A673 (cell line): ENCODE measurements at regions not wholly inside any gene's neighbourhood (a gene's known extent, or its start where the extent isn't known, plus 50 kb on each side); places are given as distances from the start of the nearest gene placed in this dataset.

Experiments
- BruUV-seq: library from RNA; stranded (reverse); fragments of 400-500 nt; replicated peaks from 2 replicates; lab custom pipeline; 2021; lab: Mats Ljungman, UMichigan
- CTCF ChIA-PET: fragments of 300-600 bp; sonication (Branson Sonifier 250); formaldehyde crosslinking; loops from one replicate; lab custom pipeline; 2022; ENCODE audit warnings: antibody characterized with exemption; lab: Charles Lee
- POLR2A ChIA-PET: fragments of 300-600 bp; sonication (Branson Sonifier 250); formaldehyde crosslinking; loops from one replicate; lab custom pipeline; 2022; ENCODE audit warnings: antibody characterized with exemption; ENCODE audit not compliant: low non-redundant PET; lab: Charles Lee
- DNase-seq: peaks from one replicate; pipeline ENCODE4 v3.0.0-alpha.2; 2015; ENCODE audit warnings: low spot score
- H3K27ac ChIP-seq: fragments of 200-600 bp; sonication (generic); 2 replicates; pipeline ENCODE4 v1.5.1; 2016; ENCODE audit warnings: mixed run types, low read depth, mild to moderate bottlenecking, mixed read lengths, antibody characterized with exemption, low read length; ENCODE audit not compliant: poor library complexity, severe bottlenecking
- H3K27me3 ChIP-seq: fragments of 200-600 bp; sonication (generic); replicated peaks from 2 replicates; pipeline ENCODE4 v1.6.1; 2017; ENCODE audit warnings: mixed run types, low read depth, mild to moderate bottlenecking, mixed read lengths, antibody characterized with exemption, low read length; ENCODE audit not compliant: insufficient read depth, poor library complexity
- H3K36me3 ChIP-seq: fragments of 200-600 bp; sonication (generic); 2 replicates; pipeline ENCODE4 v1.6.1; 2016; ENCODE audit warnings: mixed run types, mild to moderate bottlenecking, mixed read lengths, antibody characterized with exemption, low read length; ENCODE audit not compliant: insufficient read depth, poor library complexity, severe bottlenecking
- H3K4me1 ChIP-seq: fragments of 200-600 bp; sonication (generic); 2 replicates; pipeline ENCODE4 v1.6.1; 2017; ENCODE audit warnings: mixed run types, mild to moderate bottlenecking, mixed read lengths, antibody characterized with exemption, low read length; ENCODE audit not compliant: insufficient read depth, poor library complexity, severe bottlenecking
- H3K4me3 ChIP-seq: fragments of 200-600 bp; sonication (generic); 2 replicates; pipeline ENCODE4 v1.5.1; 2016; ENCODE audit warnings: low read depth, mixed run types, mild to moderate bottlenecking, mixed read lengths, low read length; ENCODE audit not compliant: poor library complexity, severe bottlenecking
- H3K9me3 ChIP-seq: fragments of 200-600 bp; sonication (generic); 2 replicates; pipeline ENCODE4 v1.6.1; 2016; ENCODE audit warnings: mixed run types, low read depth, mild to moderate bottlenecking, mixed read lengths, antibody characterized with exemption, low read length; ENCODE audit not compliant: poor library complexity, severe bottlenecking
- CTCF ChIP-seq: fragments of 300-800, 200-600 bp; sonication (generic); conservative IDR thresholded peaks from 2 replicates; pipeline ENCODE4 v1.5.1; 2017; ENCODE audit warnings: low read depth, mild to moderate bottlenecking, antibody characterized with exemption, low read length, moderate library complexity, mixed read lengths
- EZH2 ChIP-seq: fragments of 200-600 bp; sonication (generic); IDR thresholded peaks from 2 replicates; pipeline ENCODE4 v1.6.1; 2017; ENCODE audit warnings: borderline replicate concordance, low read depth, mild to moderate bottlenecking, mixed read lengths, antibody characterized with exemption, low read length; ENCODE audit not compliant: poor library complexity, severe bottlenecking
- intact Hi-C: fragments of 100-400 bp; cut with micrococcal nuclease; formaldehyde crosslinking; loops from one replicate; pipeline ENCODE4 v1.10.0; 2022; ENCODE audit not compliant: unreplicated experiment

GRCh38 chr2:104406261-104406726 lies 447.6 kb upstream of the POU3F3 start:
- DNase-seq, result peak; percentile 43

GRCh38 chr2:104407641-104408040 lies 446.3 kb upstream of the POU3F3 start:
- H3K27me3 ChIP-seq, result no peaks in the 10 kb centered on the region
- H3K9me3 ChIP-seq, result no peaks in the 10 kb centered on the region
- no peak overlapping the region for H3K27ac ChIP-seq
- POLR2A ChIA-PET, result no interaction called here
- TF ChIP-seq EZH2 (no peak), CTCF (no peak)
- intact Hi-C loops, result no loop called here
- CTCF ChIA-PET, result no interaction called here
- H3K4me3 ChIP-seq, result no peak overlapping the region
- no peak for DNase-seq
- BruUV-seq, result no TSS peak
- H3K36me3 ChIP-seq, result no peaks in the 10 kb centered on the region
- no peaks in the 10 kb centered on the region for H3K4me1 ChIP-seq

More at GRCh38 chr2:104406261-104406726, 447.6 kb upstream of the POU3F3 start:
- BruUV-seq, result no TSS peak
- Histone ChIP-seq H3K4me3 (no peak overlapping the region), H3K27ac (no peak overlapping the region), H3K9me3 (no peaks in the 10 kb centered on the region), H3K27me3 (no peaks in the 10 kb centered on the region), H3K4me1 (no peaks in the 10 kb centered on the region), H3K36me3 (no peaks in the 10 kb centered on the region)
- intact Hi-C loops, result no loop called here
- ChIA-PET CTCF (no interaction called here), POLR2A (interaction anchor here (0.7 kb wide), 1 partner anchor 710 kb away, joined by 3 read pairs; no protein-coding TSS in a partner anchor)
- TF ChIP-seq EZH2, result no peak
- TF ChIP-seq CTCF, result no peak

GRCh38 chr2:104408266-104408665 lies 445.6 kb upstream of the POU3F3 start:
- no peak overlapping the region for H3K4me3 ChIP-seq
- H3K27ac ChIP-seq, result no peak overlapping the region
- POLR2A ChIA-PET, result no interaction called here
- H3K36me3 ChIP-seq, result no peaks in the 10 kb centered on the region
- H3K27me3 ChIP-seq, result no peaks in the 10 kb centered on the region
- no peaks in the 10 kb centered on the region for H3K4me1 ChIP-seq
- peak; percentile 7 for DNase-seq
- TF ChIP-seq CTCF (no peak), EZH2 (no peak)
- intact Hi-C loops, result no loop called here
- CTCF ChIA-PET, result no interaction called here
- no TSS peak for BruUV-seq
- no peaks in the 10 kb centered on the region for H3K9me3 ChIP-seq
